Hematopoietic multipotent progenitor cell treated with erythropoietin and hydrocortisone succinate and interleukin-3 and kit ligand, for 8 days (in vitro differentiated cells): ENCODE measurements at regions not wholly inside any gene's neighbourhood (a gene's known extent, or its start where the extent isn't known, plus 50 kb on each side); places are given as distances from the start of the nearest gene placed in this dataset.
"Not testable (repeated sequence)": the region's sequence is repeated elsewhere in the genome, so short reads cannot be mapped to it uniquely, and the experiment has no call there.

Experiments
- DNase-seq: peaks from one replicate; pipeline ENCODE4 v3.0.0-alpha.2; 2015

DNA sequence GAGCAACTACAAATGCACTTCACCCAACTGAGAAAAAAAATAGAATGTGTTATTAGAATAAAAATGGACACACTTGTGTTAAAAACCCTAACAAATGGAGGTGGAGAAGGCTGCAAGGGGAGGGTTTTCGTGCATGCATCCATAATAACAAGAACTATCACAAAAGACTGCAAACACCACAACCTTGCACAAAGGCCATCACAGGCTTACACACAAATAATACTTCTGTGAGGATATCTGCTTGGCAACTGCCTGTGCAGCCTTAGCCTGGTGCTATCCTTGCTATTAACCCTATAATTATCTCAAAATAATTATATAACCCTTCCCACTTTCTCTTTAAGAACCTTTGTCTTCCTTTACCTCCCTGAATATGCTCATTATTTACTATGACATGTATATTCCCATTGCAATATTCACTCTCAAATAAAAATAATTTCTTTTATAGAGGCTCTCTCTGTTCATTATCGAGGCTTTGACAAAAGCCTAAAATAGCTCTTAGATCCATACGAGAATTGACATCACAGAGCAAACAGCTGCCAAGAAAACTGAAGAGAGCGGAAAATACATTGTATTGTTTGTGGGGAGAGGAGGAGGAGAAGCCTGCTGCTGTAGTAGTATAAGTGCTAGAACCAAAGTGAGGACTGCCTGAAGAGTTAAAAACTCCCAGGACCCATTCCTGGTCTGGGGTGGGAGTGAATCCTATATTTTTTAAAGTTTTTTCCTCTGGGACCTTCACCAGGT lies 1768.7 kb downstream of the BRINP3 start:
- no peak for DNase-seq

DNA sequence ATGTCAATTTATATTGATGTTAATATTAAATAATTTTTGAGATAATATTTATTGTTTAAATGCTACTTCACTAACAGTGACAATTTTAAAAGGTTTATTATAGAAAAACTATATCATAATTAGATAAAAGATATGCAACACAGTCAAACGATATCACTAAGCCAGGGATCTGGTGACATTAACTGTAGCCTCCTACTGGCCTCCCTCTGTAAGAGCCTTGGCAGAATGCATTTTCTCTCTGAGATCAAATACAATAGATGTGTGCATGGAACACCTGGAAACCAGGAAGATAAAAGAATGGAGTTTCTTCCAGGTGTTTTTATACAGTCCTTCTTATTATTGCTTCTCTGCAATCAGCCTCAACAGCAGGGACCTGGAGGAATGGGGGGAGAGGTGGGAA lies 1762.1 kb downstream of the BRINP3 start:
- DNase-seq: no peak

DNA sequence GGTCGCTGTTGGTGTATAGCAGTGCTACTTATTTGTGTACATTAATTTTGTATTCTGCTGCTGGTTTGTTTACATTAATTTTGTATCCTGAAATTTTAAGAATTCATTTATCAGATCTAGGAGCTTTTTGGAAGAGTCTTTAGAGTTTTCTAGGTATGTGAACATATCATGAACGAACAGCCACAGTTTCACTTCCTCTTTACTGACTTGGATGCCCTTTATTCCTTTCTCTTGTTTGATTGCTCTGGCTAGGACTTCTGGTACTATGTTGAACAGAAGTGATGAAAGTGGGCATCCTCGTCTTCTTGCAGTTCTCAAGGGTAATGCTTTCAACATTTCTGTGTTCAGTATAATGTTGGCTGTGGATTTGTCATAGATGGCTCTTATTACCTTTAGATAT lies 1757.9 kb downstream of the BRINP3 start:
- DNase-seq: no peak

DNA sequence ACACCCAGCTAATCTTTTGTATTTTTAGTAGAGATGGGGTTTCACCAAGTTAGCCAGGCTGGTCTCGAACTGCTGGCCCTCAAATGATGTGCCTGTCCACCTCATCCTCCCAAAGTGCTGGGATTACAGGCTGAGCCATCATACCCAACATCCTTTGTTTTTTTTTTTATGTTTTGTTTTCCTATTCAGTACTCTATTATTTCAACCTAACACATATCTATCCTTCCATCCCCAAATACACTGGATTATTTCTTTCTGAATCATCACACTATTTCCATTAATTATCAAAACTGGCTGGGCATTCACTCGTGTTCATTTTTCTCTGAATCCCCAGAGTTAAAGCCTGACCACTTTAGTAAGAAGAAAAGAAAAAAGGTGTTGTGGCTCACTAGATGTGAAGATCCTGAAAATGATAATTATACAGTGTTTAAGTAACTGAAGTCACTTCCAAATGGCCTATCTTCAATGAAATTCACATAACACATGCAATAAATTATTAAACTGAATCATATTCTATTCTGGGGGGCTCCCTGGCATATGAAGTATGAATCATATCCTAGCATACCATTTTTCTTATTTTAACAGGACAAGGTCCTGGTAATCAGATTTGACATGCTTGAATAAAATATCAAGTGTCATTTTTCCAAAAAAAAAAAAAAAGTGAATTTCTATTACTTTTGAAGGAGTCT lies 1754.2 kb downstream of the BRINP3 start:
- no peak for DNase-seq

DNA sequence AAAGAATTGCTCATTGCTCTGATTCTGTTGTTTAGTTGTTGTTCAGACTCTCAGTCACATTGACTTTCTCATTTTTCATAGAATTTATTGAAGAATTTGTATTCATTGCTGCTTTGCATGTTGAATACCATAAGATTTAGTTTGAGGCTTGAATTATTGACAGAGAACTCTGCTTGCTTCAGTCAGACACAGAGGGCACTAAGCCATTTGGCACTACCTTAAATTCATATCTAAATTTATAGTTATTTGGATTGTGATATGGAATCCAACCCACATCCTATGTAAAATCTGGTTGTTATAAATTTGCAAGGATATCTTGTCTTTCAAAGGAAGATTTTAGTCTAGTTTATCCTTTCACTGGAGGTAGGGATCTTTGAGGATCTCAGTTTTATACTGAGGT lies 1748.6 kb downstream of the BRINP3 start:
- no peak for DNase-seq

DNA sequence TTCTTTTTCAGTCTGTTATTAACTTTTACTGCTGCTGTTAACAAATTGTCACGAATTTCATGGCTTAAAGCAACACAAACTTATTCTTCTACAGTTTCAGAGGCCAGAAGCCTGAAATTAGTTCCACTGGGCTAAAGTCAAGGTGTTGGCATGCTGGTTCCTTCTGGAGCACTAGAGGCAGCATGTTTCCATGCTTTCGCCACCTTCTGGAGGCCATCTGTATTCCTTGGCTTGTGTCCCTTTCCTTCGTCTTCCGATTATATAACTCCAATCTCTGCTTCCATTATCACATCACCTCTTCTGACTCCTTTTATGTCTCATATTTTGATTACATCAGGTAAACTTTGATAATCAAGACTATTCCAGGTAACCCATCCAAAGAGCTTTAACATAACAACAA lies 1742.1 kb downstream of the BRINP3 start:
- DNase-seq: no peak

DNA sequence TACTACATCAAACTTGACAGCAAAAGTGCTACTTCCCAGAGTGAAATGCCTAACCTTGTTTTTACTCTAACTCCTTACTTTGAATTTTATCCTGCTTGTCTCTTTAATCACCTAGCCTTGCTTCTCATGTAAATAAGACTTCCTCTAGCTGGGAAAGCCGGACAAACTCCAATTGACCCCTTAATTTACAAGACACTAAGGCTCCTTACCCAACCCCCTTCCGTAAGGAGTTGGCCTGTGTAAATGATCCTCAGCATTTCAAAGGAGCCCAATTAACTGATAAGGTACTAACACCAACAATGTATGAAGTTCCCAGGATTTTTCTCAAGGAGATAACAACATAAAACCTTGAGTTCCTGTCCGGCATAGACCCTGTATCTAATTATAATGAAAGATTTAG lies 1728.4 kb downstream of the BRINP3 start:
- not testable (repeated sequence) for DNase-seq

DNA sequence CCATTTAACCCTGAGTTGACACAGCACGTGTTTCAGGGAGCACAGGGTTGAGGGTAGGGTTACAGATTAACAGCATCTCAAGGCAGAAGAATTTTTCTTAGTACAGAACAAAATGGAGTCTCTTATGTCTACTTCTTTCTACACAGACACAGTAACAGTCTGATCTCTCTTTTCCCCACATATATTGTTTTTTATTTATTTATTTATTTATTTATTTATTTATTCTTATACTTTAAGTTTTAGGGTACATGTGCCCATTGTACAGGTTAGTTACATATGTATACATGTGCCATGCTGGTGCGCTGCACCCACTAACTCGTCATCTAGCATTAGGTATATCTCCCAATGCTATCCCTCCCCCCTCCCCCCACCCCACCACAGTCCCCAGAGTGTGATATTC lies 1725.6 kb downstream of the BRINP3 start:
- DNase-seq: not testable (repeated sequence)

DNA sequence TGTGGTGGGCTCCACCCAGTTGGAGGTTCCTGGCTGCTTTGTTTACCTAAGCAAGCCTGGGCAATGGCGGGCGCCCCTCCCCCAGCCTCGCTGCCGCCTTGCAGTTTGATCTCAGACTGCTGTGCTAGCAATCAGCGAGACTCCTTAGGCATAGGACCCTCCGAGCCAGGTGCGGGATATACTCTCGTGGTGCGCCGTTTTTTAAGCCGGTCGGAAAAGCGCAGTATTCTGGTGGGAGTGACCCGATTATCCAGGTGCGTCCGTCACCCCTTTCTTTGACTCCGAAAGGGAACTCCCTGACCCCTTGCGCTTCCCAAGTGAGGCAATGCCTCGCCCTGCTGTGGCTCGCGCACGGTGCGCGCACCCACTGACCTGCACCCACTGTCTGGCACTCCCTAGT lies 1719.9 kb downstream of the BRINP3 start:
- not testable (repeated sequence) for DNase-seq

DNA sequence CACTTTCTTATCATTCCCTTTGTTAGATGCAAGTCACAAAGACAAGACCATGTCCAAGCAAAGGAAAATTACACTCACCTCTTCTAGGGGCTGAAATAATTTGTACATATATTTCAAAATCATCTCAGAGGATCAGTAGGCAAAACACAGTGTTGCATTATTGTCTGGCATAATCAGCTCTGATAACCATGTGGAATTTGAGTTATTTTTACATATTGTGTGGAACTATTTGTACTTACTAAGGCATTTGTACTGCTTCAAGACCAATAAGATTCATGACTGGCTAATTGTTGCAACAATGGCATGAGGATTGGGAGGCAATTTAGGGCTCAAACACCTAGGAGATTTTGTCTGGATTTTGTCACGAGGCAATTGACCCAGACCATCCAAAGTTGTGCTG lies 1716.4 kb downstream of the BRINP3 start:
- no peak for DNase-seq

DNA sequence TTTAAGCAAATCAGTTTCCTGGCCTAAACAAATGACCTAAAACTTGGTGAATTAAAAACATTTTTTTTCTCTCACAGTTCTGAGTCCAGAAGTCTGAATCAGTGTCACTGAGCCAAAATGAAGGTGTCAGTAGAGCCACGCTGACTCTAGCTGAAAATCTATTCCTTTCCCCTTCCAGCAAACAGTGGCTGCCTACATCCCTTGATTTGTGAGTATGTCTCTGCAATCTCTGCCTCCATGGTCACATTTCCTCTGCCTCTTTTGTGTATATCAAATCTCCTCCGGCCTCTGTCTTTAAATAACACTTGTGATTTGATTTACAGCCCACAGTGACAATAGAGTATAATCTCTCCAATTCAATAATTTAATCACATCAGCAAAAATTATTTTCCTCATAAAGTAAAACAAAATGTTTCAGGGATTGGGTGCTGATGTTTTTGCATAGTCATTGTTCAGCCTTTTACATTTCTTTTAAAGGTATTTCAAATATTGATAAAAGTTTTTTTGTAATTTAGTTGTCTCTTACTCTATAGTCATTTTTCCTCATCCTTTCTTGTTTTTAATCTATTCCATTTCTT lies 1715.4 kb downstream of the BRINP3 start:
- no peak for DNase-seq

DNA sequence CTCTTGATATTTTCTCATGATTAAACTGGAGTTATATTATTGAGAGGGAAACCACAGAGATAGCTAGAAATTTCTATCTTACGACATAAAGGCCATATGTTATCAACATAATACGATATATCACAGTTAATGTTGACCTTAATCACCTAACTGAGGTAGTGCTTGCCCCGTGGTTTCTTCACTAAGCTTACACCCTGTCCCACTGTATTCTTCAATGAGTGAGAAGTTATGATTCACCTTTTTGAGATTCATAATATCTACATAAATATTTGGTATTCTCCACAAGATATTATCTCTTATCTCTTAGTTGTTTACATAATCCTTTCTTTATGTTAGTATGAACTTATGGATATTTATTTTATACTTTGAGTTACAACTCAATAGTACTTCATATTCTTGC lies 1714.1 kb downstream of the BRINP3 start:
- DNase-seq: no peak

DNA sequence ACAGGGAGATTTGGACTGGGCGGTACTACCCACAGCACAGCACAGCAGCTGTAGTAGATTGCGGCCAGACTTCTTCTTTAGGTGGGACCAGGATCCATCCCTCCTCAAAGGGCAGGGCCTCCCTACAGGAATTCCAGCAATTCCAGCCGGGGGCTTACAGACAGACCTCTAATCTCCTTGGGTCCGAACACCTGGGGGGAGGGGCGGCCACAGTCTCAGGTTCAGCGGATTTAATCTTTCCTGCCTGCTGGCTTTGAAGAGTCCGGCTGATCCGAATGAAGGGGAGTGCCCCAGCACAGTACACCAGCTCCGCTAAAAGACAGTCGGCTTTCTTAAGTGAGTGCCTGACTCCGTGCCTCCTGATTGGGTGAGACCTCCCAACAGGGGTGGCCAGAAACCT lies 1708.5 kb downstream of the BRINP3 start:
- DNase-seq: no peak

DNA sequence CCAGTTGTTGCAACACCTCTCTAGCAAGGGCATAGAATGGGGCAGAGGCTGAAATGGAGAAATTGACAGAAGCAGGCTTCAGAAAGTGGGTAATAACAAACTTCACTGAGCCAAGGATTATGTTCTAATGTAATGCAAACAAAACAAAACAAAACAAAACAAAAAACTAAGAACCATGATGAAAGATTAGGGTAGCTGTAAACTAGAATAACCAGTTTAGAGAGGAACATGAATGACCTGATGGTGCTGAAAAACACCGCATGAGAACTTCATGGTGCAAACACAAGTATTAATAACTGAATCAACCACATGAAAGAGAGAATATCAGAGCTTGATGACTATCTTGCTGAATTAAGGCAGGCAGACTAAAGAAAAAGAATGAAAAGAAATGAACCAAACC lies 1707.7 kb downstream of the BRINP3 start:
- DNase-seq: no peak

DNA sequence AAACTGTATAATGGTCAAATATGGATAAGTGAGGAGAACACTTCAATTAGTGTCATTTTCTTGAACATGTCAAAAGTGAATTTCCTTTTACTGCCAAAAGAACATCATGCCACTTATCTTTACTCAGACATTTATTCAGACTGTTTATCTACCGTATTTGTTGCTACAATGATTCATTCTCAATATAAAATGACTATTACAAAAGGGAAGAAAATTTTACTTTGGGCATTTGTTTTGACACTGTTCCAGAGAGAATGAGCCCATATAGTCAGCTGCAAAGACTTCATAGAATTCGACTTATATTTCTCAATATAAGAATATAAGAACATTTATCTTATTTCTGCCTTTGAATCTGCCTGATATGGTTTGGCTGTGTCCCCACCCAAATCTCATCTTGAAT lies 1699.1 kb downstream of the BRINP3 start:
- no peak for DNase-seq

DNA sequence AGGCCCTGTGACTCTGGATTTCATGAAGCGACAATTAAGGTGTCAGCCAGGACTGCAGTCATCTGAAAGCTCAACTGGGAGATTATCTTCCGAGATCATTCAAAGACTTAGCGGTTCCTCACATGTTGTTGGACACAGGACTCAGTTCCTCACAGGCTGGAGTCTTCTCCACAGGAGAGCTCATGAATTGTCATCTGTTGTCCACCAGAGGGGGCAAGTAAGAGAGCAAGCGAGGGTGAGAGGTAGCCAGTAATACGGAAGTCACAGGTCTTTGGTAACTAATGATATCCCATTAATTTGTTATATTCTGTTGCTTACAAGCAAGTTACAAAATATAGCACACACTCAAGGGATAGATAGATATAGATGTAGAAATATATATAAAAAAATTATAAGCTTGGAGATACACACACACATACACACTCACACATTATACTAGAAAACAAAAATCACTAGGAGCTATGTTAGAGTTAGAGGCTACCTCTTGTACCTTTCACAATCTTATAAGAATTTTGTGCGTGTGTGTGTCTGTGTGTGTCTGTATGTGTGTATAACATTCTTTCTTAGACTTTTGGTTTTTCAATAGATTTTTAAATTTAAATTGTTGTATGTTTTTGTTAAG lies 1695.3 kb downstream of the BRINP3 start:
- peak; percentile 50 for DNase-seq

DNA sequence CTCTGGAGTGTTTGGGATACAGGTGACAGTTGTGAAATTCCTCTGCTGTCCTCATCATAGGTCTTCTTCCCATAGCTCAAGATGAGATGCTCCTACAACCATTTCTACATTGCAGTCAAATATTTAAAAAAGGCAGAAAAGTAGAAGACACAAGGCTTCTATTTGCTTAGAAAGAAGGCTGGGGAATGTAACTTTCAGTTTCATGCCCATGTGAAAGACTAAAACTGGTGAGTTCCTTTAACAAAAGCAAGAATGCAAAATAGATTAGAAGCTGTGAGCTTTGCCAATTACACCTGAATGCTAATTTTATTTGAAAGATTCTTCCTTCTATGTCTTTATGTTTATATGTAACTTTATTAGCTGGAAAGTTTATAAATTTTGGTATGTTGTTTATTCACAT lies 1682.7 kb downstream of the BRINP3 start:
- DNase-seq: no peak

DNA sequence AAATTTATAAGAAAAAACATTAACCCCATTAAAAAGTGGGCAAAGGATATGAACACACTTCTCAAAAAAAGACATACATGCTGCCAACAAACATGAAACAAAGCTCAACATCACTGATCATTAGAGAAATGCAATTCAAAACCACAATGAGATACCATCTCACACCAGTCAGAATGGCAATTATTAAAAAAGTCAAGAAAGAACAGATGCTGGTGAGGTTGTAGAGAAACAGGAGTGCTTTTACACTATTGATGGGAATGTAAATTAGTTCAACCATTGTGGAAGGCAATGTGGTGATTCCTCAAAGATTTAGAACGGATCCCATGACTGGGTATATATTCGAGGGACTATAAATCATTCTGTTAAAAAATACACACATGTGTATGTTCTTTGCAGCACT lies 1665.5 kb downstream of the BRINP3 start:
- not testable (repeated sequence) for DNase-seq

DNA sequence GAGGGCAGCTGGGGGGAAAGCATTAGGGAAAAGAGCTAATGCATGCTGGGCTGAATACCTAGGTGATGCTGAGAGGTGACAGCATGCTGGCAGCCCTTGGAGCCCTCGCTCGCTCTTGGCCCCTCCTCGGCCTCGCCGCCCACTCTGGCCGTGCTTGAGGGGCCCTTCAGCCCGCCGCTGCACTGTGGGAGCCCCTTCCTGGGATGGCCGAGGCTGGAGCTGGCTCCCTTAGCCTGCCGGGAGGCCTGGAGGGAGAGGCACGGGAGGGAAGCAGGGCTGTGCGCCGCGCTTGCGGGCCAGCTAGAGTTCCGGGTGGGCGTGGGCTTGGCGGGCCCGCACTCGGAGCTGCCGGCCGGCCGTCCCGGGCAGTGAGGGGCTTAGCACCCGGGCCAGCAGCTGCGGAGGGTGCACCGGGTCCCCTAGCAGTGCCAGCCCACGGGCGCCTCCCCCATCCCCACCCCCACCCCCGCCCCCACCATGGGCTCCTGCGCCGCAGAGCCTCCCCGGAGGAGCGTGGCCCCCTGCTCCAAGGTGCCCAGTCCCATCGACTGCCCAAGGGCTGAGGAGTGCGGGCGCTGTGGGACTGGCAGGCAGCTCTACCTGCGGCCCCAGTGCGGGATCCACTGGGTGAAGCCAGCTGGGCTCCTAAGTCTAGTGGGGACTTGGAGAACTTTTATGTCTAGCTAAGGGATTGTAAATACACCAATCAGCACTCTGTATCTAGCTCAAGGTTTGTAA lies 1664.7 kb downstream of the BRINP3 start:
- DNase-seq: not testable (repeated sequence)

DNA sequence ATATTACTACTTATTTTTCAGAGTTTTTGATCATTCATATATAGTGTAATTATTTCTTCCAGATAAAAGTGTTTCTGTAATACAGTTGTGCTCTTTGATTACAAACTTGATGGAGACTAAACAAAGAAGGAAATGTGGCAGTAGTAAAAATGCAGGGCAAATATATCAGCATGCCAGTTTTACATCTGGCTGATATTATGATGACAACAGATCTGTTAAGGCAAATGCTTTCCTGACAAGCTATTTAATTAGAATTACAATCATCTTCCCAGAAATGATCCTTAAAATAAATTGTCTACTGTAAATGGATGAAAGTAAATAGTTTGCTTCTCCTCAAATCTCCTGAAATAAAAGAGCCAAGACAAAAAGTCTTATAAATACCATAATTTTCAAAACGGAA lies 1659.8 kb downstream of the BRINP3 start:
- no peak for DNase-seq

DNA sequence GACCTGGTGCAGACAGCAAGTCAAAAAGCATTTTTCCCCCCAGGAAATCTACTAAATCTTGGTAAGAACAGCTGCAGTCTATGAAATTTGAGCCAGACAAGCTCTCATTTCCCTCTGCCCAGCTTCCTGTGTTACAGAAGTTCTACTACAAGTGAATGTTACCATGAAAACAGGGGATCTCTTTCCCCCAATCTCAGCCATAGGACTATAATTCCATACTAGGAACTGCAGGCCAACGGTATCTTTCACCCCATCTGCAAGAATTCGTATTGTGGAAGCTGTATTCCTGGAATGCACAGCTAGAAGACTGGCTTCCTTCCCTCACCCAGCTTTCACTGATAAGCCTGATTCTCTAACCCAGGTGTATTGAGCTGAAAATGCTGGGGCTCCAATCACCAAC lies 1655.4 kb downstream of the BRINP3 start:
- DNase-seq: no peak

DNA sequence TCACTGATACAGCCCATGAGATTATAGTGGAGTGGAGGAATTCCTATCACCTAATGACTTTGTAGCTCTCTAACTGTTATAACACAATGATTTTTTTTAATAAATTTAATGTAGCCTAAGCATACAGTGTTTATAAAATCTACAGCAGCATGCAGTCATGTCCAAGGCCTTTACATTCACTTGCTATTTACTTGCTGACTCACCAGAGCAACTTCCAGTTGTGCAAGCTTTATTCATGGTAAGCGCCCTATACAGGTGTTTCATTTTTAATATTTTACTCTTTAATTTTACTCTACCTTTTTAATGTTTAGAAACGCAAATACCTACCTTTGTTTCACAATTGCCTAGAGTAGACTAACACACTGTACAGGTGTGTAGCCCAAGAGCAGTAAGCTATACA lies 1652.2 kb downstream of the BRINP3 start:
- DNase-seq: no peak

DNA sequence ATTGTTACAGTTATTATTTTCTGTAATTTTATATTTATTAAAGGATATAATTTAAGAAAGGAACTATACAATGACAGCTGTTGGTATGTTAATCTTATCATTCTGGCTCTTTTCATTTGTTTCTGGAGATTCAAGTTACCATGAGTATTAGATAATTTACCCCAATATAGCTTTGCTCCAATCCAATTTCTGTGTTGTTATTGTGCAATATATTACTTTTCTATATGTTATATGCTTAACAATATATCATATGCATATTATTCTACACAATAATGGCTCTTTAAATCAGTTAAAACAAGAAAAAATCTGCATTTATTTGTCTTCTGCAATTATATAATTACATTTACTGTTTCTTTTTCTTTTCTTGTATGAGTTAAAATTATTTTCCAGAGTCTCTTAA lies 1650.9 kb downstream of the BRINP3 start:
- DNase-seq: no peak
